Central memory CD8-positive, alpha-beta T cell (primary cell): ENCODE measurements at regions not wholly inside any gene's neighbourhood (a gene's known extent, or its start where the extent isn't known, plus 50 kb on each side); places are given as distances from the start of the nearest gene placed in this dataset.
A peak's percentile ranks its signal among the peaks of the same experiment; 100 is the strongest.
"Not testable (repeated sequence)": the region's sequence is repeated elsewhere in the genome, so short reads cannot be mapped to it uniquely, and the experiment has no call there.

Source experiments
- ATAC-seq: fragments of 150-1000 bp; cut with Tn5 transposase; replicated peaks from 2 replicates; pipeline ENCODE4 v1.10.0; 2022; ENCODE audit warnings: mild to moderate bottlenecking, moderate FRiP score, moderate number of reproducible peaks; ENCODE audit not compliant: poor library complexity, severe bottlenecking; ENCODE audit errors: extremely low read depth
- DNase-seq, 2 donors: peaks; one replicate each; pipeline ENCODE4 v3.0.0; 2021; ENCODE audit warnings: low spot score in 2 of 2
- H3K27ac Mint-ChIP-seq: one replicate; pipeline ENCODE4 v1.8.0; 2022; ENCODE audit warnings: low read depth, mild to moderate bottlenecking, moderate library complexity, mixed read lengths
- H3K27me3 Mint-ChIP-seq: one replicate; pipeline ENCODE4 v1.8.0; 2022; ENCODE audit warnings: mixed read lengths
- H3K36me3 Mint-ChIP-seq: one replicate; pipeline ENCODE4 v1.8.0; 2022; ENCODE audit warnings: mild to moderate bottlenecking, moderate library complexity, mixed read lengths; ENCODE audit not compliant: insufficient read depth
- H3K4me1 Mint-ChIP-seq: one replicate; pipeline ENCODE4 v1.8.0; 2022; ENCODE audit warnings: mixed read lengths
- H3K4me3 Mint-ChIP-seq: one replicate; pipeline ENCODE4 v1.8.0; 2022; ENCODE audit warnings: mild to moderate bottlenecking, moderate library complexity, mixed read lengths
- H3K9me3 Mint-ChIP-seq: one replicate; pipeline ENCODE4 v1.8.0; 2022; ENCODE audit warnings: mixed read lengths

DNA sequence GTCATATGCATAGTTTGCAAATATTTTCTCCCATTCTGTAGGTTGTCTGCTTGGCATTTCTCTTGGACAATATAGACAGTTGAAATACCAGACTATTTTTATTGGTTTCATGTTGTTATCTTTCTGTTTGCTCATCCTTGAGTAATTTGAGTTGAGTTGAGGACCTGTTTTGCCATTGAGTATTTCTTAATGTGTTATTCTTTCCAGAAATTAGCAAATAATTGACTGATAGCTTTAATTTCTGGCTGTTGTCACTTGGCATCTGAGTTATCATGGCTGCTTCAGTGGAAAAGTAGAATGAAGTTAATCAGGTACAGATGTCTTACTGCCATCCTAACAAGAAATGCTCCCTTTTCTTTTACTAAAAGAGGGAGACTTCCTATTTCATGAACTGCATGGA, 264.8 kb upstream of the DUSP10 start:
- Mint-ChIP-seq H3K27me3 (peaks cover 22% of the 10 kb centered on the region), H3K36me3 (no peaks in the 10 kb centered on the region), H3K9me3 (no peaks in the 10 kb centered on the region), H3K27ac (no peak overlapping the region), H3K4me1 (no peaks in the 10 kb centered on the region), H3K4me3 (no peak overlapping the region)
- DNase-seq = no peak
- ATAC-seq = no peak

- ATAC-seq = no peak
- Mint-ChIP-seq H3K36me3 (no peaks in the 10 kb centered on the region), H3K27me3 (peaks cover 22% of the 10 kb centered on the region), H3K4me3 (no peak overlapping the region), H3K4me1 (no peaks in the 10 kb centered on the region), H3K9me3 (no peaks in the 10 kb centered on the region), H3K27ac (no peak overlapping the region)
- DNase-seq = no peak
These were observed 262.9 kb upstream of the DUSP10 start for GRCh38 chr1:222004784-222005183.

- H3K27ac Mint-ChIP-seq = no peak overlapping the region
- H3K4me3 Mint-ChIP-seq = no peak overlapping the region
- no peaks in the 10 kb centered on the region for H3K4me1 Mint-ChIP-seq
- no peaks in the 10 kb centered on the region for H3K9me3 Mint-ChIP-seq
- H3K27me3 Mint-ChIP-seq = peaks cover 22% of the 10 kb centered on the region
- no peak for ATAC-seq
- no peaks in the 10 kb centered on the region for H3K36me3 Mint-ChIP-seq
- no peak for DNase-seq
These were observed 262.1 kb upstream of the DUSP10 start for GRCh38 chr1:222004034-222004433.

GRCh38 chr1:222002503-222002902, 260.6 kb upstream of the DUSP10 start:
- DNase-seq (no peak), ATAC-seq (no peak)
- H3K9me3 Mint-ChIP-seq = no peaks in the 10 kb centered on the region
- peak overlapping the region; percentile 51 for H3K27ac Mint-ChIP-seq
- no peaks in the 10 kb centered on the region for H3K4me1 Mint-ChIP-seq
- H3K4me3 Mint-ChIP-seq = no peak overlapping the region
- H3K36me3 Mint-ChIP-seq = no peaks in the 10 kb centered on the region
- H3K27me3 Mint-ChIP-seq = peaks cover 22% of the 10 kb centered on the region

DNA sequence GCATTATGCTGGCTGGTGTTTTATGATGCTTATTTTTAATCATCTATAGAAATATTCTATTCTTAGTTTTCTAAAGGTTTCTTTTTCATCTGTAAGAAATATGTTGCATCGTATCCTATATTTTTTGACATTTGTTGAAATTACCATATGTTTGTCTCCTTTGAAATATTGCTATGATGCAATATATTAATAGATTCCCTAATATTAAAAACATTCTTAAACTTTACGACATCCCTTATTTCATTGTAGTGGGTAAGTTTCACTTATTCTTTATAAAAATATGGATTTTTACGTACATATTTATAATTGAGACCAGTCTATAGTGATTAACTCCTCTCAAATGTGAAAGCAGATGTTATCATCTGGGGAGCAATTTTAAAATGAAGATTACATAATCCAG, 258.2 kb upstream of the DUSP10 start:
- ATAC-seq = no peak
- Mint-ChIP-seq H3K9me3 (no peaks in the 10 kb centered on the region), H3K27me3 (peaks cover 6% of the 10 kb centered on the region), H3K36me3 (no peaks in the 10 kb centered on the region), H3K27ac (no peak overlapping the region), H3K4me3 (no peak overlapping the region), H3K4me1 (peaks cover under 1% of the 10 kb centered on the region)
- DNase-seq = no peak

DNA sequence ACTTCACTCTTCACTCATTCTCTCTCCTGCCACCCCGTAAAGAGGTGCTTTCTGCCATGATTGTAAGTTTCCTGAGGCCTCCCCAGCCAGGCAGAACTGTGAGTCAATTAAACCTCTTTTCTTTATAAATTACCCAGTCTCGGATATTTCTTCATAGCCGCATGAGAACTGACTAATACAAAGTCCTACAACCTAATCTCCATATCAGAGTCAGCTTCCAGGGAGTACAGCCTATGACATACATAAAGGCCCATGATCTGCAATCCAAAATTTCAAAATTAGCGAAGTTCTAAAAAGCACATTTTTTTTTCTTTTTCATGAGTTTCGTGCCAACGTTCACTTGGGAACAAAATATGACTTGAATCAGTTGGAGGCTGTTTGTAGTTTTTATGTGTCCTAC, 256.9 kb upstream of the DUSP10 start:
- no peaks in the 10 kb centered on the region for H3K36me3 Mint-ChIP-seq
- no peak overlapping the region for H3K27ac Mint-ChIP-seq
- H3K4me1 Mint-ChIP-seq = peaks cover 7% of the 10 kb centered on the region
- H3K27me3 Mint-ChIP-seq = no peaks in the 10 kb centered on the region
- H3K4me3 Mint-ChIP-seq = no peak overlapping the region
- H3K9me3 Mint-ChIP-seq = no peaks in the 10 kb centered on the region
- no peak for ATAC-seq
- no peak for DNase-seq

DNA sequence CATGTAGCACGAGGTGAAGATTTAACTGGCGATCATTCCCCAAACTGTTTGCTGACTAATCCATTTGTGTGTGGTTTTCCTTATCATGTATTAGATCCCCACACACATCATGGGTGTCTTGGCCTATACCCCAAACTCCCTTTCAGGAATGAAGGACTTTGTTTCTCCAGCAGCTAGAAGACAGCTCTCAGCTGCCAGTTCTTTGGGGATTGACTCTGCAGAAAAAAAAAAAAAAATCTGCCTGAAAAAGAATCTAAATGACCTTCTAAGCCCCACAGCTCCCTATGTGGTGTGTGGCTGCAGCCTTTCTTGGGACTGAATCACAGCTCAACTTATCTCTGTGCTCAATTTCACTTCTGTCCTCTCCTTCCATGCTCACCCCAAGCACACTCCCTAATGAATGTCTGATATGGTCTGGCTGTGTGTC, 256.3 kb upstream of the DUSP10 start:
- ATAC-seq (no peak), DNase-seq (no peak)
- no peaks in the 10 kb centered on the region for H3K36me3 Mint-ChIP-seq
- H3K9me3 Mint-ChIP-seq = no peaks in the 10 kb centered on the region
- H3K4me3 Mint-ChIP-seq = no peak overlapping the region
- H3K4me1 Mint-ChIP-seq = peaks cover 7% of the 10 kb centered on the region
- H3K27me3 Mint-ChIP-seq = no peaks in the 10 kb centered on the region
- no peak overlapping the region for H3K27ac Mint-ChIP-seq

- H3K27ac Mint-ChIP-seq, H3K4me1 Mint-ChIP-seq, H3K9me3 Mint-ChIP-seq, H3K27me3 Mint-ChIP-seq, H3K4me3 Mint-ChIP-seq, DNase-seq, ATAC-seq, H3K36me3 Mint-ChIP-seq: not testable (repeated sequence)
These were observed 255.1 kb upstream of the DUSP10 start for GRCh38 chr1:221997012-221997411.

DNA sequence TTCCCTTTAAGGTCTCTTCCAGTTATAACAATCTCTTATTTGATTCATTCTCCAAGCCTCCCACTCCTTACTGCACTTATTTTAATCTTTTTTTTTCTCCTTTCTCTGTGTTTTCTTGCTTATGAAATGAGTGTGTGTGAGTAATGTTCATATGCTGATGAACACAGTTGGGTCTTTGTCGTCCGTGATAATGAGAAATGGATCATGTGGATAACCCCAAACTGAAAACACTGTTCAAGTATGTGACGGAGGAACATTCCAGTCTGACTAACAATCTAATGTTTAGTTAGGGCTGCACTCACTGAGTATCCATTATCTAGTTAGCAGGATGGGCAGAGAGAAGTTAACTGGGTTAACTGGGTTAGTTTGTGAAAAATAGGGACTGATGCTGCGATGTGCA, 253.1 kb upstream of the DUSP10 start:
- Mint-ChIP-seq H3K4me1 (peaks cover 7% of the 10 kb centered on the region), H3K36me3 (no peaks in the 10 kb centered on the region), H3K9me3 (no peaks in the 10 kb centered on the region), H3K4me3 (no peak overlapping the region), H3K27me3 (no peaks in the 10 kb centered on the region), H3K27ac (no peak overlapping the region)
- no peak for DNase-seq
- ATAC-seq = no peak

DNA sequence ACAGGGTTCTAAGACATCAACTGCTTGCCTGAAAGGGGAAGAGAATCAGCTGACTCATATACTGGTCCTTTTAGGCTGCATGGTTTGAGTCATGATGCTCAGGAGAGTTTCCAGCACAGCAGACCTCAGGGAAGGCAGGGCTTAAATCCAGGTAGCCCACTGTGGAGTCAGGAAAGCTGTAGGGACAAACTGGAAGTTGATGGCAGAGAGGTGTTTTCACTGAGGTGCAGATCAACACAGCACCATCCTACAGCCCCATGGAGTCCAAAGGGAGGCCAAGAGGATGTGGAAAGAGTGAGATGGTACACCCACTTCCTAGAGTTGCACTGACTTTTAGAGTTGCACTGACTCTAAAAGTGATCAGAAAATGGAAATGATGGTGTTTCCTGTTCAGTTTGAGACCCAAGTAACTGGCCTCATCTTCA, 252.4 kb upstream of the DUSP10 start:
- Mint-ChIP-seq H3K9me3 (no peaks in the 10 kb centered on the region), H3K36me3 (no peaks in the 10 kb centered on the region), H3K27me3 (no peaks in the 10 kb centered on the region), H3K4me3 (no peak overlapping the region), H3K27ac (no peak overlapping the region), H3K4me1 (peaks cover 7% of the 10 kb centered on the region)
- DNase-seq (no peak), ATAC-seq (no peak)

DNA sequence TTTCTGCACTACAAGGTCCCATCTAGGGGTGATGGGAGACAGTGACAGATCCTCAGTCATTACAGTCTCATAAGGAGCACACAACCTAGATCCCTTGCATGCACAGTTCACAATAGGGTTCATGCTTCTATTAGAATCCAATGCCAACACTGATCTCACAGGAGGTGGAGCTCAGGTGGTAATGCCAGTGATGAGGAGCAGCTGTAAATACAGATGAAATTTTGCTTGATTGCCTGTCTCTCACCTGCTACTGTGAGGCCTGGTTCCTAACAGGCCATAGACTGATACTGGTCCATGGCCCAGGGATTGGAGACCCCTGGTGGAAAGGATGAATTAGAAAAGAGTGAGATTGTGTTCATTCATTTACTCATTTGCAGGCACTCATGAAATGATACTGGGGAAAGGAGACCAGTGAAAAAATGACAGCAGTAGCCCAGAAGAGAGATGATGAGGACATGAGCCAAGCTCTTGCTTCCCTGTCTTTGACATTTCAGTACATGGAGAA, 251.6 kb upstream of the DUSP10 start:
- Mint-ChIP-seq H3K4me3 (no peak overlapping the region), H3K9me3 (no peaks in the 10 kb centered on the region), H3K36me3 (no peaks in the 10 kb centered on the region), H3K4me1 (peaks cover 7% of the 10 kb centered on the region), H3K27me3 (no peaks in the 10 kb centered on the region), H3K27ac (no peak overlapping the region)
- no peak for ATAC-seq
- no peak for DNase-seq

GRCh38 chr1:221992427-221992826, 250.5 kb upstream of the DUSP10 start:
- DNase-seq = no peak
- H3K36me3 Mint-ChIP-seq = no peaks in the 10 kb centered on the region
- no peak for ATAC-seq
- no peaks in the 10 kb centered on the region for H3K27me3 Mint-ChIP-seq
- no peaks in the 10 kb centered on the region for H3K9me3 Mint-ChIP-seq
- H3K4me1 Mint-ChIP-seq = peaks cover 7% of the 10 kb centered on the region
- H3K27ac Mint-ChIP-seq = no peak overlapping the region
- no peak overlapping the region for H3K4me3 Mint-ChIP-seq

DNA sequence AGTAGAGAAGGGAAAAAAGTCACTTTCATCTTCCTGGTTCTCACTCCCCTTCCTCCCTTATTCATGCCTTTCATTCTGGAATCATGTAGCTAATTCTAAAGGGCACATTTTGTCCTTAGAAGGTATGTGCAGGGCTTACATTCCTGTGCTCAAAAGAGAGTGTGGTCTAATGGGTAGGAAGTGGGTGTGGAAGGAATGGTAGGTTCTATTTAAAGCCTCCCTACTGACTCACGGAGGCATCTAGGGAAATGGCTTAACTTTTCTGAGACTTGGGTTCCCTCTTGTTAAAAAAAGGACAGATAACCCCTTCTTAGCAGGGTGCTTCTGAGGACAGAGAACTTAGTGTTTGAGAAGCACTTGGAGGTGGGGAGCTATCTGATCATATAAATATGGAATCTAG, 249.3 kb upstream of the DUSP10 start:
- Mint-ChIP-seq H3K4me3 (no peak overlapping the region), H3K4me1 (peaks cover 7% of the 10 kb centered on the region), H3K27ac (no peak overlapping the region), H3K36me3 (no peaks in the 10 kb centered on the region), H3K9me3 (no peaks in the 10 kb centered on the region), H3K27me3 (no peaks in the 10 kb centered on the region)
- DNase-seq (no peak), ATAC-seq (no peak)

- no peak for DNase-seq
- no peak overlapping the region for H3K27ac Mint-ChIP-seq
These were observed 247.9 kb upstream of the DUSP10 start for GRCh38 chr1:221989741-221990140.

More at GRCh38 chr1:221989741-221990140, 247.9 kb upstream of the DUSP10 start:
- H3K9me3 Mint-ChIP-seq = no peaks in the 10 kb centered on the region
- H3K4me3 Mint-ChIP-seq = no peak overlapping the region
- no peaks in the 10 kb centered on the region for H3K27me3 Mint-ChIP-seq
- H3K4me1 Mint-ChIP-seq = peaks cover 2% of the 10 kb centered on the region
- no peak for ATAC-seq
- no peaks in the 10 kb centered on the region for H3K36me3 Mint-ChIP-seq
